SK-N-SH treated with all-trans-retinoic acid at 6 μM for 48 hours (cell line): ENCODE measurements at regions not wholly inside any gene's neighbourhood (a gene's known extent, or its start where the extent isn't known, plus 50 kb on each side); places are given as distances from the start of the nearest gene placed in this dataset.
A peak's percentile ranks its signal among the peaks of the same experiment; 100 is the strongest.

ENCODE experiments used
- ATAC-seq: fragments of 200-7000 bp; cut with Tn5 transposase; 3 replicates; pipeline ENCODE4 v1.9.1; 2020; ENCODE audit warnings: mild to moderate bottlenecking, moderate library complexity
- ARNTL ChIP-seq: fragments of 450-650 bp; formaldehyde crosslinking; IDR thresholded peaks from 2 replicates; pipeline ENCODE4 v1.5.0; 2020; ENCODE audit warnings: low read depth, mild to moderate bottlenecking, moderate library complexity, borderline replicate concordance
- BACH2 ChIP-seq: fragments of 250-450 bp; sonication (Bioruptor Pico); IDR thresholded peaks from 2 replicates; pipeline ENCODE4 v1.9.0; 2021; ENCODE audit warnings: mild to moderate bottlenecking, borderline replicate concordance
- CSDC2 ChIP-seq: fragments of 250-450 bp; sonication (Bioruptor Pico); IDR thresholded peaks from 2 replicates; pipeline ENCODE4 v1.5.0; 2020; ENCODE audit warnings: mild to moderate bottlenecking, moderate library complexity
- GLIS3 ChIP-seq: fragments of 250-450 bp; sonication (Bioruptor Pico); IDR thresholded peaks from 2 replicates; pipeline ENCODE4 v1.5.0; 2020; ENCODE audit warnings: mild to moderate bottlenecking, moderate library complexity
- ISL1 ChIP-seq: fragments of 250-450 bp; sonication (Bioruptor Pico); IDR thresholded peaks from 2 replicates; pipeline ENCODE4 v2.1.2; 2022; ENCODE audit warnings: mild to moderate bottlenecking, moderate library complexity
- PPARA ChIP-seq: fragments of 250-450 bp; sonication (Bioruptor Pico); IDR thresholded peaks from 2 replicates; pipeline ENCODE4 v1.5.0; 2020; ENCODE audit warnings: mild to moderate bottlenecking, borderline replicate concordance
- RARB ChIP-seq: fragments of 250-450 bp; sonication (Bioruptor Pico); IDR thresholded peaks from 2 replicates; pipeline ENCODE4 v1.8.0; 2021; ENCODE audit warnings: mild to moderate bottlenecking, moderate library complexity
- SNAI2 ChIP-seq: fragments of 250-450 bp; sonication (Bioruptor Pico); IDR thresholded peaks from 2 replicates; pipeline ENCODE4 v1.5.0; 2020; ENCODE audit warnings: mild to moderate bottlenecking, moderate library complexity
- TCF4 ChIP-seq: fragments of 250-450 bp; sonication (Bioruptor Pico); IDR thresholded peaks from 2 replicates; pipeline ENCODE4 v1.8.0; 2021; ENCODE audit warnings: mild to moderate bottlenecking, moderate library complexity, borderline replicate concordance
- TOX ChIP-seq: fragments of 250-450 bp; sonication (Bioruptor Pico); IDR thresholded peaks from 2 replicates; pipeline ENCODE4 v1.8.0; 2021; ENCODE audit warnings: mild to moderate bottlenecking, moderate library complexity, borderline replicate concordance
- ZC3H10 ChIP-seq: fragments of 250-450 bp; sonication (Bioruptor Pico); IDR thresholded peaks from 2 replicates; pipeline ENCODE4 v1.5.1; 2021; ENCODE audit warnings: mild to moderate bottlenecking, moderate library complexity
- ZFP3 ChIP-seq: fragments of 250-450 bp; sonication (Bioruptor Pico); IDR thresholded peaks from 2 replicates; pipeline ENCODE4 v1.5.0; 2020; ENCODE audit warnings: mild to moderate bottlenecking, moderate library complexity
- ZFP30 ChIP-seq: fragments of 450-650 bp; formaldehyde crosslinking; IDR thresholded peaks from 2 replicates; pipeline ENCODE4 v1.5.0; 2022; ENCODE audit warnings: mild to moderate bottlenecking, moderate library complexity
- ZNF565 ChIP-seq: fragments of 450-650 bp; formaldehyde crosslinking; conservative IDR thresholded peaks from 2 replicates; pipeline ENCODE4 v1.5.0; 2020; ENCODE audit warnings: low read depth, mild to moderate bottlenecking, moderate library complexity
- ZNF70 ChIP-seq: fragments of 450-650 bp; formaldehyde crosslinking; IDR thresholded peaks from 2 replicates; pipeline ENCODE4 v1.5.0; 2020; ENCODE audit warnings: mild to moderate bottlenecking, moderate library complexity
- TF ChIP-seq, protein P1 (sequence below): fragments of 250-450 bp; sonication (Bioruptor Pico); IDR thresholded peaks from 2 replicates; pipeline ENCODE4 v1.8.0; 2020; ENCODE audit warnings: mild to moderate bottlenecking, moderate library complexity, borderline replicate concordance
- TF ChIP-seq, protein P2 (sequence below): fragments of 250-450 bp; sonication (Bioruptor Pico); IDR thresholded peaks from 2 replicates; pipeline ENCODE4 v1.8.0; 2021; ENCODE audit warnings: low read depth, mild to moderate bottlenecking, moderate library complexity, borderline replicate concordance
- TF ChIP-seq, protein P3 (sequence below): fragments of 250-450 bp; sonication (Bioruptor Pico); IDR thresholded peaks from 2 replicates; pipeline ENCODE4 v1.5.1; 2020; ENCODE audit warnings: low read depth, mild to moderate bottlenecking, moderate library complexity
- TF ChIP-seq, protein P4 (sequence below): fragments of 250-450 bp; sonication (Bioruptor Pico); IDR thresholded peaks from 2 replicates; pipeline ENCODE4 v1.5.1; 2021; ENCODE audit warnings: mild to moderate bottlenecking, moderate library complexity

DNA sequence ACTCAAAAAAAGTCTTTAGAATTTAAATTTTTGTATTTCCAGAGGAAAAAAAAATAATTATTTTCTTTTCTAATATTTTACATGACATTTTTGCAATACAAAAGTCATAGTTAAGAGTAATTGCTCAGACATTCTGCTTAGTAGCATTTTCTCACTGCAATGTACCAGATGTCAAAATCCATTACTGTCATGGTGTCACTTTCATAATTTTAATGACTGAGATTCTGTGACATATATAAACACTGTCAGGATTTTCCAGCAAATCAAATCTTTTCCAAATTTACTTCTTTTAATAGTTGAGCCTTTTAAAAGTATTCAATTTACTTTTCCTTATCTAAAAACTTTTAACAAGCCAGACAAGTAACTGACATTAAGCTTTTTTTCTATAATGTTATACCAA is 422.7 kb downstream of the GRIA2 start:
- TF ChIP-seq ISL1 (CRISPR knock-in tag) (no peak), SNAI2 (CRISPR knock-in tag) (no peak), ZNF565 (no peak), ZNF70 (CRISPR knock-in tag) (no peak), ZFP3 (no peak), ZFP30 (CRISPR knock-in tag) (no peak), ZC3H10 (CRISPR knock-in tag) (no peak), BACH2 (no peak), RARB (no peak), TOX (CRISPR knock-in tag) (no peak), CSDC2 (CRISPR knock-in tag) (no peak), PPARA (no peak)
- TF ChIP-seq, protein P1, sequence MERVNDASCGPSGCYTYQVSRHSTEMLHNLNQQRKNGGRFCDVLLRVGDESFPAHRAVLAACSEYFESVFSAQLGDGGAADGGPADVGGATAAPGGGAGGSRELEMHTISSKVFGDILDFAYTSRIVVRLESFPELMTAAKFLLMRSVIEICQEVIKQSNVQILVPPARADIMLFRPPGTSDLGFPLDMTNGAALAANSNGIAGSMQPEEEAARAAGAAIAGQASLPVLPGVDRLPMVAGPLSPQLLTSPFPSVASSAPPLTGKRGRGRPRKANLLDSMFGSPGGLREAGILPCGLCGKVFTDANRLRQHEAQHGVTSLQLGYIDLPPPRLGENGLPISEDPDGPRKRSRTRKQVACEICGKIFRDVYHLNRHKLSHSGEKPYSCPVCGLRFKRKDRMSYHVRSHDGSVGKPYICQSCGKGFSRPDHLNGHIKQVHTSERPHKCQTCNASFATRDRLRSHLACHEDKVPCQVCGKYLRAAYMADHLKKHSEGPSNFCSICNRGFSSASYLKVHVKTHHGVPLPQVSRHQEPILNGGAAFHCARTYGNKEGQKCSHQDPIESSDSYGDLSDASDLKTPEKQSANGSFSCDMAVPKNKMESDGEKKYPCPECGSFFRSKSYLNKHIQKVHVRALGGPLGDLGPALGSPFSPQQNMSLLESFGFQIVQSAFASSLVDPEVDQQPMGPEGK = no peak
- TF ChIP-seq, all 23 proteins: peak for 0
- ATAC-seq = no peak

DNA sequence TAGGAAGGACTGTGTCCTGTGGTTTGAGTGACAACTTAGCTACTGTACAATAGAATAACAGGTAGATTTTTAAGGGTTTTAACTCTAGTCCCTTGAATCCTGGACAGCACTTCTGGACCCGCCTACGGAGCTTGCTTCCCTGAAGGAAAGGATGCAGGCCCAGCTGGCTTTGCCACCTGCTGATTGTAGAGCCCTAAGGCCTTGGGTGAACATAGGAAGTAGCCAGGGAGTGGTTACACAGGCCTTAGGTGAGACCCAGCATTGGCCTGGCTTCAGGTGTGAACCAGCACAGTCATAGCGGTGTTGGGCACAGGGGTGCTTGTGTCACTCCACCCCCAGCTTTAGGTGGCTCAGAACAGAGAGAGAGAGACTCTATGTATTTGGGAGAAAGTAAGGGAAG is 413.5 kb downstream of the GRIA2 start:
- no peak for ATAC-seq
- TF ChIP-seq ZC3H10 (CRISPR knock-in tag) (no peak), ARNTL (CRISPR knock-in tag) (no peak), TOX (CRISPR knock-in tag) (no peak), TCF4 (CRISPR knock-in tag) (no peak), ZNF70 (CRISPR knock-in tag) (no peak), BACH2 (no peak), ZNF565 (no peak)
- TF ChIP-seq, protein P1 = no peak

DNA sequence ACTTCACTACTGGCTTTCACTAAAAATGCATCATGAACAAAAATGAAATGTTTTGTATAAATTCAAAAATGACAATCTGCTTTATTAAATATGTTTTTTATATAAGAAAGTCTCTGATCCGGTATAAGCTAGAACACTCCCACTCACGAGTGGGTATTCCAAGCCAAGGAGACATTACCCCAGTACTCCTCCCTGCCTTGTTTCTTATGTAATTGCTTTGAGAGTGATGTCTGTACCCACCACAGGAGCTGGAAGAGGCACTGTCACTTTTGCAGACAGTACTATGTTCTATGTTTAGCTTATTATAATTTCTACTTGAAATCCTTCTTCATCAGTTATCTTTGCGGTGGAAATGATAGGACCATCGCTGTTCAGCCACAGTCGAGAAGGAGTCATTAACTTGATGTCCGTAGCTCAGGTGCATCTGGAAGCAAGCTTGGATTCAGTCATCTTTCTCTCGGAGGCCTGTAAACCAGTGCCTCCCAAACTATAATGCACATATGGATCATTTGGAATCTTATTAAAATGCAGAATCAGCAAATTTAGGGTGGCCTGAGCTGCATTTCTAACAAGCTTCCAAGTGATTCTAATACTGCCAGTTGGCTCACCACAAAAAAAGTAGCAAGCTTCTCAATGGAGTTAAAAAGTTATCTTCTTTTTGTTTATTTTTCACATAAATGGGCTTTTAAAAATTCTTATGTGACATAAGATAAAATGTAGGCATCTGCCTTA is 396.4 kb downstream of the GRIA2 start:
- TF ChIP-seq TCF4 (CRISPR knock-in tag) (no peak), GLIS3 (no peak), TOX (CRISPR knock-in tag) (no peak)
- TF ChIP-seq, protein P2, sequence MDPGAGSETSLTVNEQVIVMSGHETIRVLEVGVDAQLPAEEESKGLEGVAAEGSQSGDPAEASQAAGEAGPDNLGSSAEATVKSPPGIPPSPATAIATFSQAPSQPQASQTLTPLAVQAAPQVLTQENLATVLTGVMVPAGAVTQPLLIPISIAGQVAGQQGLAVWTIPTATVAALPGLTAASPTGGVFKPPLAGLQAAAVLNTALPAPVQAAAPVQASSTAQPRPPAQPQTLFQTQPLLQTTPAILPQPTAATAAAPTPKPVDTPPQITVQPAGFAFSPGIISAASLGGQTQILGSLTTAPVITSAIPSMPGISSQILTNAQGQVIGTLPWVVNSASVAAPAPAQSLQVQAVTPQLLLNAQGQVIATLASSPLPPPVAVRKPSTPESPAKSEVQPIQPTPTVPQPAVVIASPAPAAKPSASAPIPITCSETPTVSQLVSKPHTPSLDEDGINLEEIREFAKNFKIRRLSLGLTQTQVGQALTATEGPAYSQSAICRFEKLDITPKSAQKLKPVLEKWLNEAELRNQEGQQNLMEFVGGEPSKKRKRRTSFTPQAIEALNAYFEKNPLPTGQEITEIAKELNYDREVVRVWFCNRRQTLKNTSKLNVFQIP (CRISPR knock-in tag) = no peak
- no peak for ATAC-seq

DNA sequence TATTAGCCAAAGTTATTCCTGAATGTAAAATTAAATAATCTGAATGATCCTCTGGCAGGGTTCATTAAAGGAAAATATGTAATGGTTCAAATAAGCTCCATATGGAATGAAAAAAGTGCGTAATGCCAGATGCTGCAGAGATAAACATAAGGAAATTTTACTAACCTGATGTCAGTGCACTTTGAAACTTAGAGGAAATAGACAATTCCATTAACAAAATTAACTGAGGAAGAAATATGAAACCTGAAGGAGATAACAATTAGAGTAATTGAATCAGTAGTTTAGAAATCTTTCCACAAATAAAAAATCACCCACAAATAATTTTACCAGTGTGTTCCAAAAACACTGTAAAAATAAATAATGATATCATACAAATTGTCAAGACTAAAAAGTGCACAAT is 387.5 kb downstream of the GRIA2 start:
- TF ChIP-seq, protein P3, sequence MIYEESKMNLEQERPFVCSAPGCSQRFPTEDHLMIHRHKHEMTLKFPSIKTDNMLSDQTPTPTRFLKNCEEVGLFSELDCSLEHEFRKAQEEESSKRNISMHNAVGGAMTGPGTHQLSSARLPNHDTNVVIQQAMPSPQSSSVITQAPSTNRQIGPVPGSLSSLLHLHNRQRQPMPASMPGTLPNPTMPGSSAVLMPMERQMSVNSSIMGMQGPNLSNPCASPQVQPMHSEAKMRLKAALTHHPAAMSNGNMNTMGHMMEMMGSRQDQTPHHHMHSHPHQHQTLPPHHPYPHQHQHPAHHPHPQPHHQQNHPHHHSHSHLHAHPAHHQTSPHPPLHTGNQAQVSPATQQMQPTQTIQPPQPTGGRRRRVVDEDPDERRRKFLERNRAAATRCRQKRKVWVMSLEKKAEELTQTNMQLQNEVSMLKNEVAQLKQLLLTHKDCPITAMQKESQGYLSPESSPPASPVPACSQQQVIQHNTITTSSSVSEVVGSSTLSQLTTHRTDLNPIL (CRISPR knock-in tag) = no peak
- TF ChIP-seq ISL1 (CRISPR knock-in tag) = peak; percentile 70
- TF ChIP-seq, protein P4, sequence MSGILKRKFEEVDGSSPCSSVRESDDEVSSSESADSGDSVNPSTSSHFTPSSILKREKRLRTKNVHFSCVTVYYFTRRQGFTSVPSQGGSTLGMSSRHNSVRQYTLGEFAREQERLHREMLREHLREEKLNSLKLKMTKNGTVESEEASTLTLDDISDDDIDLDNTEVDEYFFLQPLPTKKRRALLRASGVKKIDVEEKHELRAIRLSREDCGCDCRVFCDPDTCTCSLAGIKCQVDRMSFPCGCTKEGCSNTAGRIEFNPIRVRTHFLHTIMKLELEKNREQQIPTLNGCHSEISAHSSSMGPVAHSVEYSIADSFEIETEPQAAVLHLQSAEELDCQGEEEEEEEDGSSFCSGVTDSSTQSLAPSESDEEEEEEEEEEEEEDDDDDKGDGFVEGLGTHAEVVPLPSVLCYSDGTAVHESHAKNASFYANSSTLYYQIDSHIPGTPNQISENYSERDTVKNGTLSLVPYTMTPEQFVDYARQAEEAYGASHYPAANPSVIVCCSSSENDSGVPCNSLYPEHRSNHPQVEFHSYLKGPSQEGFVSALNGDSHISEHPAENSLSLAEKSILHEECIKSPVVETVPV (CRISPR knock-in tag) = peak; percentile 72
- no peak for TF ChIP-seq ZNF70 (CRISPR knock-in tag)
- TF ChIP-seq, all 23 proteins: peak for 2
- no peak for ATAC-seq
